HG02970 (cell line): ENCODE measurements at regions not wholly inside any gene's neighbourhood (a gene's known extent, or its start where the extent isn't known, plus 50 kb on each side); places are given as distances from the start of the nearest gene placed in this dataset.
"Not testable (repeated sequence)": the region's sequence is repeated elsewhere in the genome, so short reads cannot be mapped to it uniquely, and the experiment has no call there.

ENCODE experiments used
- ATAC-seq: cut with Tn5 transposase; IDR thresholded peaks from one replicate; pipeline ENCODE4 v1.9.1; 2021; ENCODE audit warnings: mild to moderate bottlenecking, moderate library complexity, moderate number of reproducible peaks; ENCODE audit not compliant: unreplicated experiment, low FRiP score

GRCh38 chr2:31739161-31739560, 158.4 kb upstream of the SRD5A2 start:
- ATAC-seq = no peak

- ATAC-seq = no peak
These were observed 156.1 kb upstream of the SRD5A2 start for GRCh38 chr2:31736695-31737454.

- no peak for ATAC-seq
These were observed 155.0 kb upstream of the SRD5A2 start for GRCh38 chr2:31735716-31736115.

- no peak for ATAC-seq
These were observed 148.8 kb upstream of the SRD5A2 start for GRCh38 chr2:31729442-31730092.

- ATAC-seq = no peak
These were observed 148.3 kb upstream of the SRD5A2 start for GRCh38 chr2:31729065-31729439.

- no peak for ATAC-seq
These were observed 147.8 kb upstream of the SRD5A2 start for GRCh38 chr2:31728406-31729064.

- ATAC-seq = no peak
These were observed 145.7 kb upstream of the SRD5A2 start for GRCh38 chr2:31726457-31726856.

GRCh38 chr2:31725444-31725843, 144.7 kb upstream of the SRD5A2 start:
- no peak for ATAC-seq

GRCh38 chr2:31711737-31712136, 131.0 kb upstream of the SRD5A2 start:
- no peak for ATAC-seq

- no peak for ATAC-seq
These were observed 129.4 kb upstream of the SRD5A2 start for GRCh38 chr2:31710121-31710520.

- ATAC-seq = no peak
These were observed 127.3 kb upstream of the SRD5A2 start for GRCh38 chr2:31707992-31708391.

- no peak for ATAC-seq
These were observed 123.9 kb upstream of the SRD5A2 start for GRCh38 chr2:31704561-31705212.

GRCh38 chr2:31703253-31703652, 122.5 kb upstream of the SRD5A2 start:
- no peak for ATAC-seq

- ATAC-seq = no peak
These were observed 118.0 kb upstream of the SRD5A2 start for GRCh38 chr2:31698722-31699121.

GRCh38 chr2:31696068-31696467, 115.3 kb upstream of the SRD5A2 start:
- no peak for ATAC-seq

- no peak for ATAC-seq
These were observed 113.7 kb upstream of the SRD5A2 start for GRCh38 chr2:31694444-31694843.

- ATAC-seq = no peak
These were observed 113.1 kb upstream of the SRD5A2 start for GRCh38 chr2:31693882-31694281.

- no peak for ATAC-seq
These were observed 107.5 kb upstream of the SRD5A2 start for GRCh38 chr2:31688282-31688681.

GRCh38 chr2:31683506-31683905, 102.8 kb upstream of the SRD5A2 start:
- not testable (repeated sequence) for ATAC-seq

- no peak for ATAC-seq
These were observed 94.8 kb upstream of the SRD5A2 start for GRCh38 chr2:31675485-31675901.

GRCh38 chr2:31674446-31674845, 93.7 kb upstream of the SRD5A2 start:
- ATAC-seq = no peak
